ENCODE measurements at regions not wholly inside any gene's neighbourhood (a gene's known extent, or its start where the extent isn't known, plus 50 kb on each side); places are given as distances from the start of the nearest gene placed in this dataset.

- no peak for TF ChIP-seq BHLHE40 (IDR thresholded peaks at IDR 0.05; ENCODE audit: borderline replicate concordance in 1 of 2, low read depth in 2 of 2, low read length in 1 of 2)
- TF ChIP-seq NR2F1 (conservative IDR thresholded peaks at IDR 0.05): no peak
- no peak for TF ChIP-seq EED (IDR thresholded peaks at IDR 0.05; ENCODE audit: low read depth)
- TF ChIP-seq CBX5 (IDR thresholded peaks at IDR 0.05; ENCODE audit: low read depth): no peak
- no peak for TF ChIP-seq SP1 (IDR thresholded peaks at IDR 0.05; ENCODE audit: low read depth, low read length)
Measured at GRCh38 chr11:38089726-38090125, 1491.7 kb upstream of the RAG2 start (continued).

- Histone ChIP-seq H3K27me3 (replicated peaks in 1 of 2; ENCODE audit: control insufficient read depth in 2 of 2, insufficient read depth in 2 of 2, low read length in 1 of 2) (no peaks in the 10 kb centered on the region), H3K27ac (ENCODE audit: control insufficient read depth, insufficient read depth) (no peak overlapping the region), H3K79me2 (ENCODE audit: control insufficient read depth, insufficient read depth, low read length) (no peaks in the 10 kb centered on the region), H3K9me3 (replicated peaks; ENCODE audit: control insufficient read depth, insufficient read depth, low read length) (no peaks in the 10 kb centered on the region), H4K20me1 (ENCODE audit: control insufficient read depth, insufficient read depth) (no peaks in the 10 kb centered on the region), H3K4me2 (ENCODE audit: control insufficient read depth, insufficient read depth) (no peak overlapping the region), H3K36me3 (ENCODE audit: control insufficient read depth in 2 of 2, insufficient read depth in 2 of 2, low read length in 1 of 2) (no peaks in the 10 kb centered on the region), H3K4me1 (ENCODE audit: control insufficient read depth, insufficient read depth, low read length) (no peaks in the 10 kb centered on the region), H3K4me3 (no peak overlapping the region), H3K9ac (ENCODE audit: control insufficient read depth, insufficient read depth, low read length) (no peak overlapping the region), H2AFZ (ENCODE audit: control insufficient read depth, low read depth, low read length) (no peak overlapping the region)
- no peak for FAIRE-seq
- intact Hi-C loops (cut with micrococcal nuclease; ENCODE audit: unreplicated experiment) (no loop called here), in situ Hi-C loops (cut with MboI) (no loop called here)
- DNase-seq (ENCODE audit: low read depth, low spot score): no peak
- TF ChIP-seq POLR2A (IDR thresholded peaks at IDR 0.05; ENCODE audit: low read depth, low read length) (no peak), BCLAF1 (IDR thresholded peaks at IDR 0.05) (no peak), MTA3 (IDR thresholded peaks at IDR 0.05; ENCODE audit: borderline replicate concordance, low read length) (no peak), CEBPB (IDR thresholded peaks at IDR 0.05; ENCODE audit: borderline replicate concordance in 1 of 2, low read depth in 2 of 2, low read length in 2 of 2) (no peak), CHD2 (IDR thresholded peaks at IDR 0.05; ENCODE audit: borderline replicate concordance, low read depth, low read length) (no peak), RELA (IDR thresholded peaks at IDR 0.05; ENCODE audit: borderline replicate concordance, partially characterized antibody) (no peak), RAD51 (IDR thresholded peaks at IDR 0.05) (no peak), KAT2A (conservative IDR thresholded peaks at IDR 0.05; ENCODE audit: control insufficient read depth, low read depth, low read length) (no peak), RFX5 (IDR thresholded peaks at IDR 0.05; ENCODE audit: low read depth, low read length) (no peak), IKZF1 (conservative IDR thresholded peaks at IDR 0.05) (no peak)
- TF ChIP-seq, protein P1, sequence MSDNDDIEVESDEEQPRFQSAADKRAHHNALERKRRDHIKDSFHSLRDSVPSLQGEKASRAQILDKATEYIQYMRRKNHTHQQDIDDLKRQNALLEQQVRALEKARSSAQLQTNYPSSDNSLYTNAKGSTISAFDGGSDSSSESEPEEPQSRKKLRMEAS (IDR thresholded peaks at IDR 0.05; ENCODE audit: low read depth, low read length): no peak
- TF ChIP-seq, protein P2, sequence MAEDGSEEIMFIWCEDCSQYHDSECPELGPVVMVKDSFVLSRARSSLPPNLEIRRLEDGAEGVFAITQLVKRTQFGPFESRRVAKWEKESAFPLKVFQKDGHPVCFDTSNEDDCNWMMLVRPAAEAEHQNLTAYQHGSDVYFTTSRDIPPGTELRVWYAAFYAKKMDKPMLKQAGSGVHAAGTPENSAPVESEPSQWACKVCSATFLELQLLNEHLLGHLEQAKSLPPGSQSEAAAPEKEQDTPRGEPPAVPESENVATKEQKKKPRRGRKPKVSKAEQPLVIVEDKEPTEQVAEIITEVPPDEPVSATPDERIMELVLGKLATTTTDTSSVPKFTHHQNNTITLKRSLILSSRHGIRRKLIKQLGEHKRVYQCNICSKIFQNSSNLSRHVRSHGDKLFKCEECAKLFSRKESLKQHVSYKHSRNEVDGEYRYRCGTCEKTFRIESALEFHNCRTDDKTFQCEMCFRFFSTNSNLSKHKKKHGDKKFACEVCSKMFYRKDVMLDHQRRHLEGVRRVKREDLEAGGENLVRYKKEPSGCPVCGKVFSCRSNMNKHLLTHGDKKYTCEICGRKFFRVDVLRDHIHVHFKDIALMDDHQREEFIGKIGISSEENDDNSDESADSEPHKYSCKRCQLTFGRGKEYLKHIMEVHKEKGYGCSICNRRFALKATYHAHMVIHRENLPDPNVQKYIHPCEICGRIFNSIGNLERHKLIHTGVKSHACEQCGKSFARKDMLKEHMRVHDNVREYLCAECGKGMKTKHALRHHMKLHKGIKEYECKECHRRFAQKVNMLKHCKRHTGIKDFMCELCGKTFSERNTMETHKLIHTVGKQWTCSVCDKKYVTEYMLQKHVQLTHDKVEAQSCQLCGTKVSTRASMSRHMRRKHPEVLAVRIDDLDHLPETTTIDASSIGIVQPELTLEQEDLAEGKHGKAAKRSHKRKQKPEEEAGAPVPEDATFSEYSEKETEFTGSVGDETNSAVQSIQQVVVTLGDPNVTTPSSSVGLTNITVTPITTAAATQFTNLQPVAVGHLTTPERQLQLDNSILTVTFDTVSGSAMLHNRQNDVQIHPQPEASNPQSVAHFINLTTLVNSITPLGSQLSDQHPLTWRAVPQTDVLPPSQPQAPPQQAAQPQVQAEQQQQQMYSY (CRISPR knock-in tag; IDR thresholded peaks at IDR 0.05): no peak
- SMC1A ChIA-PET (ENCODE audit: uncharacterized antibody, unreplicated experiment): no interaction called here
- ATAC-seq: no peak
- POLR2A ChIA-PET: no interaction called here
- 10% methylated on average over 3 of the region's 3 CpGs for WGBS (ENCODE audit: insufficient coverage, insufficient replicate concordance, low lambda C conversion rate, missing lambda C conversion rate)
- BruUV-seq (replicated peaks): no TSS peak
- CTCF ChIA-PET: no interaction called here
- RAD21 ChIA-PET (ENCODE audit: unreplicated experiment): no interaction called here
Measured at GRCh38 chr11:38060920-38061319, 1462.9 kb upstream of the RAG2 start.

Measured in GM12878 (cell line).